HuH-7.5 (cell line): ENCODE measurements at regions not wholly inside any gene's neighbourhood (a gene's known extent, or its start where the extent isn't known, plus 50 kb on each side); places are given as distances from the start of the nearest gene placed in this dataset.
A peak's percentile ranks its signal among the peaks of the same experiment; 100 is the strongest.
"Not testable (repeated sequence)": the region's sequence is repeated elsewhere in the genome, so short reads cannot be mapped to it uniquely, and the experiment has no call there.

Experiments used
- DNase-seq: peaks from one replicate; pipeline ENCODE4 v3.0.0; 2011; ENCODE audit warnings: low spot score

GRCh38 chr17:30731210-30732132 is 93.0 kb downstream of the CRLF3 start:
- DNase-seq = peak; percentile 27

- not testable (repeated sequence) for DNase-seq
These were observed 93.7 kb downstream of the CRLF3 start for GRCh38 chr17:30730837-30731209.

- DNase-seq = not testable (repeated sequence)
These were observed 94.2 kb downstream of the CRLF3 start for GRCh38 chr17:30730171-30730836.

- not testable (repeated sequence) for DNase-seq
These were observed 94.9 kb downstream of the CRLF3 start for GRCh38 chr17:30729471-30730170.

GRCh38 chr17:30727517-30727916 is 97.0 kb downstream of the CRLF3 start:
- DNase-seq = not testable (repeated sequence)

GRCh38 chr17:30726734-30727133 is 97.8 kb downstream of the CRLF3 start:
- DNase-seq = not testable (repeated sequence)

- DNase-seq = not testable (repeated sequence)
These were observed 98.2 kb downstream of the CRLF3 start for GRCh38 chr17:30726310-30726709.

- DNase-seq = not testable (repeated sequence)
These were observed 100.3 kb downstream of the CRLF3 start for GRCh38 chr17:30724034-30724650.

- DNase-seq = not testable (repeated sequence)
These were observed 102.2 kb downstream of the CRLF3 start for GRCh38 chr17:30722114-30722780.

GRCh38 chr17:30720971-30721370 is 103.5 kb downstream of the CRLF3 start:
- DNase-seq = not testable (repeated sequence)

- DNase-seq = no peak
These were observed 104.5 kb downstream of the CRLF3 start for GRCh38 chr17:30720013-30720471.

GRCh38 chr17:30719131-30719973 is 105.1 kb downstream of the CRLF3 start:
- DNase-seq = not testable (repeated sequence)

GRCh38 chr17:30718691-30719090 is 105.8 kb downstream of the CRLF3 start:
- DNase-seq = not testable (repeated sequence)

- not testable (repeated sequence) for DNase-seq
These were observed 106.4 kb downstream of the CRLF3 start for GRCh38 chr17:30718099-30718447.

GRCh38 chr17:30717291-30718098 is 107.0 kb downstream of the CRLF3 start:
- no peak for DNase-seq

- no peak for DNase-seq
These were observed 107.8 kb downstream of the CRLF3 start for GRCh38 chr17:30716461-30717290.

GRCh38 chr17:30714825-30715622 is 109.5 kb downstream of the CRLF3 start:
- DNase-seq = peak; percentile 38

GRCh38 chr17:30713805-30714204 is 110.7 kb downstream of the CRLF3 start:
- DNase-seq = not testable (repeated sequence)
